ENCODE measurements at regions not wholly inside any gene's neighbourhood (a gene's known extent, or its start where the extent isn't known, plus 50 kb on each side); places are given as distances from the start of the nearest gene placed in this dataset.

GRCh38 chr3:72595927-72596610 lies 252.2 kb downstream of the SHQ1 start:
- DNase-seq (no peak), ATAC-seq (ENCODE audit: low read depth) (no peak)
- no peak overlapping the region for H3K23ac ChIP-seq (ENCODE audit: low read depth, low read length)
- peaks cover 3% of the 10 kb centered on the region for H3K4me1 ChIP-seq (ENCODE audit: control insufficient read depth, insufficient read depth, low read length)
- no peaks in the 10 kb centered on the region for H4K20me1 ChIP-seq (ENCODE audit: insufficient read depth, low read length)
- H2BK15ac ChIP-seq (ENCODE audit: low read depth, low read length) = no peak overlapping the region
- H3K14ac ChIP-seq (replicated peaks; ENCODE audit: low read depth, low read length) = no peak overlapping the region
- no peak overlapping the region for H3K18ac ChIP-seq (ENCODE audit: low read depth, low read length)
- dilution Hi-C loops (cut with HindIII; ENCODE audit: low sequenced_read_pairs, unreplicated experiment) (no loop called here), intact Hi-C loops (cut with micrococcal nuclease) (no loop called here), in situ Hi-C loops (cut with MboI; ENCODE audit: low sequenced_read_pairs) (no loop called here)
- H3K27me3 ChIP-seq (ENCODE audit: control insufficient read depth, insufficient read depth, low read length) = peaks cover 24% of the 10 kb centered on the region
- H4K91ac ChIP-seq (ENCODE audit: insufficient read depth, low read depth, low read length) = no peak overlapping the region
- H3K9ac ChIP-seq (ENCODE audit: low read depth, low read length) = no peak overlapping the region
- POLR2A ChIA-PET (ENCODE audit: unreplicated experiment) = no interaction called here
- H2AFZ ChIP-seq (replicated peaks; ENCODE audit: low read length, poor library complexity) = no peak overlapping the region
- H2BK20ac ChIP-seq (ENCODE audit: low read depth, low read length) = no peak overlapping the region
- H2AK9ac ChIP-seq (replicated peaks; ENCODE audit: low read depth, low read length, poor library complexity) = no peak overlapping the region
- H3K79me1 ChIP-seq (ENCODE audit: low read depth in 1 of 2, low read length in 2 of 2) = no peaks in the 10 kb centered on the region
- H3K56ac ChIP-seq (ENCODE audit: extremely low read depth, insufficient read depth, low read length) = no peak overlapping the region
- TF ChIP-seq RAD21 (IDR thresholded peaks at IDR 0.05; ENCODE audit: low read length) (no peak), POLR2A (IDR thresholded peaks at IDR 0.05; ENCODE audit: low read depth, low read length) (no peak), BHLHE40 (IDR thresholded peaks at IDR 0.05; ENCODE audit: low read depth, low read length) (no peak)
- no peak overlapping the region for H4K5ac ChIP-seq (ENCODE audit: low read depth, low read length)
- H3K27ac ChIP-seq (ENCODE audit: insufficient read depth, low read length) = no peak overlapping the region
- no peak overlapping the region for H4K8ac ChIP-seq (ENCODE audit: low read depth in 2 of 2, low read length in 2 of 2)
- no peak overlapping the region for H2AK5ac ChIP-seq (ENCODE audit: low read depth, low read length)
- H3K9me3 ChIP-seq (ENCODE audit: control insufficient read depth, insufficient read depth, low read length) = no peaks in the 10 kb centered on the region
- no peak overlapping the region for H2BK5ac ChIP-seq (ENCODE audit: low read depth, low read length, poor library complexity, severe bottlenecking)
- no peak overlapping the region for H2BK120ac ChIP-seq (ENCODE audit: low read depth, low read length)
- H3K36me3 ChIP-seq (ENCODE audit: control insufficient read depth, insufficient read depth, low read length) = no peaks in the 10 kb centered on the region
- BruUV-seq (replicated peaks) = no TSS peak
- H3K4me3 ChIP-seq (ENCODE audit: insufficient read depth, low read depth, low read length) = no peak overlapping the region
- H3K4me2 ChIP-seq (ENCODE audit: low read depth, low read length) = no peak overlapping the region
- H3K4ac ChIP-seq (ENCODE audit: low read depth, low read length) = no peak overlapping the region
- H3K9me1 ChIP-seq (ENCODE audit: insufficient read depth, low read length) = peaks cover 10% of the 10 kb centered on the region; the same call in 1 of the 2 replicates
- CTCF ChIA-PET = no interaction called here
- WGBS, 2 experiments (ENCODE audit: extremely low coverage in 2 of 2, insufficient read length in 1 of 2) = 80% methylated on average over 1 of the region's 7 CpGs; no CpG with 5 or more reads in 1 of the 2 experiments

Data from IMR-90 (cell line).